OCI-LY1 (cell line): ENCODE measurements at regions not wholly inside any gene's neighbourhood (a gene's known extent, or its start where the extent isn't known, plus 50 kb on each side); places are given as distances from the start of the nearest gene placed in this dataset.

Source experiments
- H2AFZ ChIP-seq: fragments of 200-600 bp; sonication (generic), shearing (Covaris generic); 2 replicates; pipeline ENCODE4 v1.6.0; 2014; ENCODE audit warnings: antibody characterized with exemption, mild to moderate bottlenecking, low read length
- H3F3A ChIP-seq: fragments of 200-600 bp; sonication (generic), shearing (Covaris generic); 2 replicates; pipeline ENCODE4 v1.6.0; 2014; ENCODE audit warnings: mild to moderate bottlenecking, antibody characterized with exemption, low read length, moderate library complexity; ENCODE audit not compliant: insufficient read depth
- H3K27ac ChIP-seq: fragments of 200-600 bp; sonication (generic); 2 replicates; pipeline ENCODE4 v1.5.1; 2014; ENCODE audit warnings: low read length, mixed run types, mild to moderate bottlenecking, low read depth; ENCODE audit not compliant: poor library complexity, severe bottlenecking
- H3K27me3 ChIP-seq: fragments of 200-600 bp; sonication (generic); 2 replicates; pipeline ENCODE4 v1.6.0; 2014; ENCODE audit warnings: antibody characterized with exemption, mild to moderate bottlenecking, low read length, moderate library complexity; ENCODE audit not compliant: insufficient read depth
- H3K36me3 ChIP-seq: fragments of 200-600 bp; sonication (generic); 2 replicates; pipeline ENCODE4 v1.6.1; 2014; ENCODE audit warnings: mild to moderate bottlenecking, antibody characterized with exemption, low read length, moderate library complexity, mixed read lengths; ENCODE audit not compliant: insufficient read depth
- H3K4me1 ChIP-seq: fragments of 200-600 bp; sonication (generic); 2 replicates; pipeline ENCODE4 v1.5.1; 2014; ENCODE audit warnings: mild to moderate bottlenecking, low read length, moderate library complexity; ENCODE audit not compliant: insufficient read depth, severe bottlenecking
- H3K4me2 ChIP-seq: fragments of 200-600 bp; sonication (generic), shearing (Covaris generic); 2 replicates; pipeline ENCODE4 v1.6.1; 2014; ENCODE audit warnings: low read length
- H3K4me3 ChIP-seq: fragments of 200-600 bp; sonication (generic); 2 replicates; pipeline ENCODE4 v1.5.1; 2014; ENCODE audit warnings: low read length, low read depth, mild to moderate bottlenecking, mixed read lengths; ENCODE audit not compliant: poor library complexity, severe bottlenecking
- H3K79me2 ChIP-seq: fragments of 200-600 bp; shearing (Covaris generic); 2 replicates; pipeline ENCODE4 v1.6.1; 2016; ENCODE audit warnings: mixed run types, low read length, mixed read lengths; ENCODE audit not compliant: insufficient read depth
- H3K9ac ChIP-seq: fragments of 200-600 bp; sonication (generic), shearing (Covaris generic); 2 replicates; pipeline ENCODE4 v1.6.1; 2014; ENCODE audit warnings: mild to moderate bottlenecking, low read length, mixed read lengths
- H3K9me2 ChIP-seq: fragments of 200-600 bp; sonication (generic), shearing (Covaris generic); 2 replicates; pipeline ENCODE4 v1.6.1; 2014; ENCODE audit warnings: low read depth, mild to moderate bottlenecking, low read length, mixed read lengths
- H3K9me3 ChIP-seq: fragments of 200-600 bp; shearing (Covaris generic); 2 replicates; pipeline ENCODE4 v1.6.1; 2014; ENCODE audit warnings: low read length, mixed read lengths
- H4K20me1 ChIP-seq: fragments of 200-600 bp; sonication (generic), shearing (Covaris generic); 2 replicates; pipeline ENCODE4 v1.6.0; 2016; ENCODE audit warnings: mild to moderate bottlenecking, low read length; ENCODE audit not compliant: insufficient read depth
- EZH2 ChIP-seq: fragments of 200-600 bp; sonication (generic), shearing (Covaris generic); IDR thresholded peaks from 2 replicates; pipeline ENCODE4 v1.8.0; 2017; ENCODE audit warnings: borderline replicate concordance, mixed run types, mild to moderate bottlenecking, antibody characterized with exemption, low read length, moderate library complexity, mixed read lengths
- TF ChIP-seq, protein P1 (sequence below): fragments of 200-600 bp; sonication (generic), shearing (Covaris generic); IDR thresholded peaks from 2 replicates; pipeline ENCODE4 v1.5.1; 2017; ENCODE audit warnings: mild to moderate bottlenecking, antibody characterized with exemption, low read length, moderate library complexity, mixed read lengths

DNA sequence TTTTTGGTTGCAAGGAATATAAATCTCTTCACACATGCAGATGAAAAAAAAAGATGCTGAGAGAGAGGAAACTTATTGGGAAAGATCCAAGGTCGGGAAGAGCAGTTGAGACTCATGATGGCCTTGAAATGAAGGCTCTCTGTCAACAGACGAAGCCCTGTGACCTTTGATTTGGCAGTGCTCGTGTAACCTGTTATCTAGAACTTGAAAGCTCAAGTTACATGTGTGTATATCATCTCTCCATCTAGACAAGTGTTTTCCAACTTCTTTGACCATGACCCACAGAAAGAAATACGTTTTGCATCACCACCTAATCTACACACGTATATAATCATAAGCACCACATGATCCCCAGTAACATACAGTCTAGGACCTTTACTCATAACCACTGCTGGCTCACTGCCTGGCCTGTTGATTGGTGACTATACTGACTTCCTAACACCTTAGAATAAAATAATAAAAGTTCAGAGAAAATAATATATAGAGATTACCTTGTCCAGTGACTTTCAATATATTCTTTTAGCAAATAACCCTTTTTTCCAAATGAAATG lies 319.0 kb upstream of the PKDCC start:
- no peak overlapping the region for H3K27ac ChIP-seq
- 0 out of 2 replicates have a peak, but pooled peaks cover 3% of the 10 kb centered on the region for H3K27me3 ChIP-seq
- H2AFZ ChIP-seq: no peak overlapping the region
- TF ChIP-seq, protein P1, sequence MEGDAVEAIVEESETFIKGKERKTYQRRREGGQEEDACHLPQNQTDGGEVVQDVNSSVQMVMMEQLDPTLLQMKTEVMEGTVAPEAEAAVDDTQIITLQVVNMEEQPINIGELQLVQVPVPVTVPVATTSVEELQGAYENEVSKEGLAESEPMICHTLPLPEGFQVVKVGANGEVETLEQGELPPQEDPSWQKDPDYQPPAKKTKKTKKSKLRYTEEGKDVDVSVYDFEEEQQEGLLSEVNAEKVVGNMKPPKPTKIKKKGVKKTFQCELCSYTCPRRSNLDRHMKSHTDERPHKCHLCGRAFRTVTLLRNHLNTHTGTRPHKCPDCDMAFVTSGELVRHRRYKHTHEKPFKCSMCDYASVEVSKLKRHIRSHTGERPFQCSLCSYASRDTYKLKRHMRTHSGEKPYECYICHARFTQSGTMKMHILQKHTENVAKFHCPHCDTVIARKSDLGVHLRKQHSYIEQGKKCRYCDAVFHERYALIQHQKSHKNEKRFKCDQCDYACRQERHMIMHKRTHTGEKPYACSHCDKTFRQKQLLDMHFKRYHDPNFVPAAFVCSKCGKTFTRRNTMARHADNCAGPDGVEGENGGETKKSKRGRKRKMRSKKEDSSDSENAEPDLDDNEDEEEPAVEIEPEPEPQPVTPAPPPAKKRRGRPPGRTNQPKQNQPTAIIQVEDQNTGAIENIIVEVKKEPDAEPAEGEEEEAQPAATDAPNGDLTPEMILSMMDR: no peak
- no peak for TF ChIP-seq EZH2
- no peaks in the 10 kb centered on the region for H3K9me3 ChIP-seq
- no peaks in the 10 kb centered on the region for H3K9me2 ChIP-seq
- no peaks in the 10 kb centered on the region for H3K79me2 ChIP-seq
- no peak overlapping the region for H3K4me3 ChIP-seq
- no peak overlapping the region for H3K9ac ChIP-seq
- H4K20me1 ChIP-seq: no peaks in the 10 kb centered on the region
- H3K4me2 ChIP-seq: no peak overlapping the region
- no peaks in the 10 kb centered on the region for H3F3A ChIP-seq
- H3K4me1 ChIP-seq: no peaks in the 10 kb centered on the region
- no peaks in the 10 kb centered on the region for H3K36me3 ChIP-seq

DNA sequence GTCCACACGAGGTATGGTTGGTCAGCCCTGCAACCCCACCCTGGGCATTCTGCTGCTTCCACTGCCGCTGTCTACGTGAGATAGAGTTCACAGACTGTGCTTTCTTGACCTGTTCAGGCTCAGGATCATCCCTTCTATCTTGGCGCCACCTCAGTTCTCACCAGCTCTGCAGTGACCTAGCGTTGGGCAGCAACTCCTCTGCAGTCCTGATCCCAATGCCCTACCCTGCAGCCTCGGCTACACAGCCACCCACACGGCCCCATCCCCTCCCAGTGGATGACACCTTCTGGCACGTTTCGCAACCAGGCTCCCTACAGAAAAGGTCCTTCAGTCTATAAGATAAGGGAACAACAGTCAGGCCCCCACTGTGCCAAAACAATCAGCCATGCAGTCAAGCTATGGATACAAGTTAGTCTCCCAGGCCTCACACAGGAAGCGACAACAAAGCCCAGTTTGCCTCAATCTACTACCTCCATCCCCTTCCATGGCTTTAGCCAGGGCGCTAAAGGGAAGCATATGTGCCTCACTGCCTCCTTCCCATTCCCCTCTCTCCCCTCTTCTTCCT lies 317.9 kb upstream of the PKDCC start:
- Histone ChIP-seq H3K4me2 (no peak overlapping the region), H4K20me1 (no peaks in the 10 kb centered on the region), H3K79me2 (no peaks in the 10 kb centered on the region), H2AFZ (no peak overlapping the region), H3K27me3 (0 out of 2 replicates have a peak, but pooled peaks cover 3% of the 10 kb centered on the region), H3K36me3 (no peaks in the 10 kb centered on the region), H3K9ac (no peak overlapping the region), H3K9me2 (no peaks in the 10 kb centered on the region), H3K27ac (no peak overlapping the region), H3K4me1 (no peaks in the 10 kb centered on the region), H3F3A (no peaks in the 10 kb centered on the region), H3K9me3 (no peaks in the 10 kb centered on the region), H3K4me3 (no peak overlapping the region)
- TF ChIP-seq EZH2: no peak
- TF ChIP-seq, protein P1: no peak

DNA sequence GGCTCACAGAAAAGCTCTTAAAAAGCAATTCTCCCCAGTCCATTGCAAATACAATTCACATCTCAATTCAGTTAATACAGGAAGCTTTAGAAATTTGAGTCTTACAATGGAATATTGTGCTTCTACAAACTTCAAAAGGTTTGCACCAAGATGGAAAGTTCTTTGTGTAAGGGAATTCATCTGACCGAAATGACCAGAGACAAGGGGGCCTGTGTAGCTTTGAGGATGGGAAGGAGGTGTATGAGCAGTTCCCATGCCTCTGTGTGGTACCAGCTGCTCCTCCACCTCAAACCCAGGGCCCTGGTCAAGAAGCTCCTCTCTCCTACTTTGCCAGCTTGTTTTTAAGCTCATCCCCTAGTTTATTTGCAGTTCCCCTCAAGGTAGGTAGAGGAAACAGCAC lies 312.8 kb upstream of the PKDCC start:
- no peaks in the 10 kb centered on the region for H3K27me3 ChIP-seq
- no peaks in the 10 kb centered on the region for H3K9me2 ChIP-seq
- H3K4me3 ChIP-seq: no peak overlapping the region
- no peak overlapping the region for H3K9ac ChIP-seq
- H3K4me1 ChIP-seq: no peaks in the 10 kb centered on the region
- TF ChIP-seq, protein P1: no peak
- no peak for TF ChIP-seq EZH2
- no peaks in the 10 kb centered on the region for H3K79me2 ChIP-seq
- H3K36me3 ChIP-seq: no peaks in the 10 kb centered on the region
- H4K20me1 ChIP-seq: no peaks in the 10 kb centered on the region
- H3F3A ChIP-seq: no peaks in the 10 kb centered on the region
- H3K9me3 ChIP-seq: no peaks in the 10 kb centered on the region
- H3K4me2 ChIP-seq: no peak overlapping the region
- no peak overlapping the region for H2AFZ ChIP-seq
- H3K27ac ChIP-seq: no peak overlapping the region
